H1 (cell line): ENCODE measurements at regions not wholly inside any gene's neighbourhood (a gene's known extent, or its start where the extent isn't known, plus 50 kb on each side); places are given as distances from the start of the nearest gene placed in this dataset.

Experiments
- CTCF ChIA-PET: fragments of 300-600 bp; sonication (Branson Sonifier 250); formaldehyde crosslinking; loops from one replicate; lab custom pipeline; 2021; ENCODE audit not compliant: partially characterized antibody; lab: Charles Lee
- POLR2A ChIA-PET: fragments of 300-600 bp; sonication (Branson Sonifier 250); formaldehyde crosslinking; loops from one replicate; lab custom pipeline; 2021; ENCODE audit warnings: inconsistent platforms; ENCODE audit not compliant: partially characterized antibody; lab: Charles Lee
- DNase-seq, 2 experiments: peaks; one replicate each; pipeline versions ENCODE4 v3.0.0 to v3.0.0-alpha.2; 2010 to 2022; ENCODE audit warnings: low spot score in 2 of 2, low read depth in 1 of 2, mixed read lengths in 1 of 2
- FAIRE-seq: peaks from 2 replicates; lab custom pipeline; 2011; peaks lifted over from hg19 to GRCh38; lab: Jason Lieb, UNC
- H2AFZ ChIP-seq: 2 replicates; pipeline ENCODE4 v1.8.1; 2012; ENCODE audit warnings: low read length, inconsistent platforms
- H2AK5ac ChIP-seq: 2 replicates; pipeline ENCODE4 v1.6.1; 2013; ENCODE audit warnings: low read depth, low read length
- H2BK120ac ChIP-seq: replicated peaks from 2 replicates; pipeline ENCODE3; 2013; ENCODE audit warnings: low read depth, low read length, inconsistent platforms
- H2BK12ac ChIP-seq: 2 replicates; pipeline ENCODE4 v1.6.1; 2013; ENCODE audit warnings: low read depth, low read length
- H2BK15ac ChIP-seq: 2 replicates; pipeline ENCODE4 v1.6.1; 2013; ENCODE audit warnings: low read length
- H2BK20ac ChIP-seq: 2 replicates; pipeline ENCODE4 v1.6.1; 2013; ENCODE audit warnings: low read length
- H2BK5ac ChIP-seq: 2 replicates; pipeline ENCODE4 v1.6.1; 2013; ENCODE audit warnings: low read depth, low read length
- H3K14ac ChIP-seq: 2 replicates; pipeline ENCODE4 v1.6.1; 2013; ENCODE audit warnings: inconsistent platforms; ENCODE audit not compliant: insufficient read length
- H3K18ac ChIP-seq: 2 replicates; pipeline ENCODE4 v1.6.1; 2013; ENCODE audit warnings: low read length; ENCODE audit errors: extremely low read depth
- H3K23ac ChIP-seq: 2 replicates; pipeline ENCODE4 v1.6.1; 2013; ENCODE audit warnings: inconsistent platforms; ENCODE audit not compliant: insufficient read length
- H3K23me2 ChIP-seq: 2 replicates; pipeline ENCODE4 v1.6.1; 2013; ENCODE audit warnings: low read depth, low read length
- H3K27ac ChIP-seq: 2 replicates; pipeline ENCODE4 v1.6.1; 2011; ENCODE audit warnings: low read depth, low read length, inconsistent platforms
- H3K27me3 ChIP-seq, 4 experiments: replicated peaks in 1 of 4; 1 replicate in 1 of 4; 2 replicates in 3 of 4; pipeline versions ENCODE4 v1.6.1 to v1.8.1; 2011 to 2013; ENCODE audit warnings: low read length in 3 of 4, mild to moderate bottlenecking in 3 of 4, inconsistent platforms in 2 of 4, mixed read lengths in 2 of 4, moderate library complexity in 1 of 4; ENCODE audit not compliant: control insufficient read depth in 3 of 4, insufficient read depth in 3 of 4; ENCODE audit errors: extremely low read depth in 1 of 4
- H3K36me3 ChIP-seq, 4 experiments: 2 replicates each; pipeline versions ENCODE4 v1.6.1 to v1.8.1; 2011 to 2013; ENCODE audit warnings: mild to moderate bottlenecking in 4 of 4, low read length in 3 of 4, moderate library complexity in 2 of 4, control low read depth in 1 of 4, inconsistent platforms in 1 of 4; ENCODE audit not compliant: insufficient read depth in 4 of 4, control insufficient read depth in 2 of 4
- H3K4ac ChIP-seq: replicated peaks from 2 replicates; pipeline ENCODE3; 2013; ENCODE audit warnings: low read length, low read depth, mixed read lengths, inconsistent platforms; ENCODE audit not compliant: insufficient read length
- H3K4me1 ChIP-seq, 4 experiments: replicated peaks in 1 of 4; 1 replicate in 1 of 4; 2 replicates in 3 of 4; pipeline versions ENCODE4 v1.6.1 to v1.8.1; 2011 to 2013; ENCODE audit warnings: low read length in 3 of 4, inconsistent platforms in 2 of 4, mixed read lengths in 1 of 4; ENCODE audit not compliant: insufficient read depth in 4 of 4, control insufficient read depth in 3 of 4
- H3K4me2 ChIP-seq, 2 experiments: 2 replicates each; pipeline versions ENCODE4 v1.6.1 to v1.8.1; 2011 to 2013; ENCODE audit warnings: low read depth in 2 of 2, low read length in 2 of 2, control low read depth in 1 of 2, inconsistent platforms in 1 of 2, mild to moderate bottlenecking in 1 of 2; ENCODE audit not compliant: insufficient read depth in 1 of 2
- H3K4me3 ChIP-seq, 4 experiments: fragments of 200-600, 300-600 bp in 1 of 4; sonication (generic), shearing (Covaris generic), sonication (Bioruptor Twin) in 1 of 4; 2 replicates each; pipeline versions ENCODE4 v1.5.1 to v1.8.1; 2011 to 2016; ENCODE audit warnings: low read length in 4 of 4, low read depth in 3 of 4, control low read depth in 2 of 4, inconsistent platforms in 2 of 4, mild to moderate bottlenecking in 2 of 4, mixed read lengths in 1 of 4, moderate library complexity in 1 of 4; ENCODE audit not compliant: insufficient read depth in 2 of 4; ENCODE audit errors: extremely low read depth in 1 of 4
- H3K56ac ChIP-seq: replicated peaks from 2 replicates; pipeline ENCODE3; 2013; ENCODE audit warnings: low read depth, mild to moderate bottlenecking, mixed read lengths, low read length, inconsistent platforms; ENCODE audit not compliant: insufficient read length
- H3K79me1 ChIP-seq: 2 replicates; pipeline ENCODE4 v1.6.1; 2013; ENCODE audit warnings: low read depth, low read length, control low read depth
- H3K79me2 ChIP-seq, 2 experiments: 2 replicates each; pipeline versions ENCODE4 v1.6.1 to v1.8.1; 2012 to 2013; ENCODE audit warnings: low read length in 2 of 2, mild to moderate bottlenecking in 2 of 2, inconsistent platforms in 1 of 2; ENCODE audit not compliant: insufficient read depth in 2 of 2, control insufficient read depth in 1 of 2
- H3K9ac ChIP-seq, 4 experiments: replicated peaks in 1 of 4; 1 replicate in 1 of 4; 2 replicates in 3 of 4; pipeline versions ENCODE4 v1.6.1 to v1.8.1; 2011 to 2013; ENCODE audit warnings: low read depth in 3 of 4, low read length in 3 of 4, control low read depth in 2 of 4, mild to moderate bottlenecking in 2 of 4, moderate library complexity in 2 of 4, inconsistent platforms in 1 of 4; ENCODE audit errors: extremely low read depth in 1 of 4
- H3K9me3 ChIP-seq, 2 experiments: 2 replicates each; pipeline versions ENCODE4 v1.6.1 to v1.8.1; 2012 to 2013; ENCODE audit warnings: mild to moderate bottlenecking in 2 of 2, moderate library complexity in 2 of 2, control low read depth in 1 of 2, inconsistent platforms in 1 of 2, low read depth in 1 of 2, low read length in 1 of 2, mixed read lengths in 1 of 2; ENCODE audit not compliant: insufficient read depth in 2 of 2
- H4K20me1 ChIP-seq, 2 experiments: replicated peaks in 1 of 2; 2 replicates each; pipeline versions ENCODE3 to v1.8.1; 2011 to 2013; ENCODE audit warnings: inconsistent platforms in 2 of 2, low read length in 2 of 2, mild to moderate bottlenecking in 1 of 2; ENCODE audit not compliant: insufficient read depth in 2 of 2, control insufficient read depth in 1 of 2
- H4K5ac ChIP-seq: 2 replicates; pipeline ENCODE4 v1.6.1; 2013; ENCODE audit warnings: low read length, low read depth, mixed read lengths, inconsistent platforms; ENCODE audit not compliant: insufficient read length
- H4K8ac ChIP-seq: 2 replicates; pipeline ENCODE4 v1.8.0; 2013; ENCODE audit warnings: mild to moderate bottlenecking, moderate library complexity, low read length, inconsistent platforms; ENCODE audit not compliant: insufficient read depth; ENCODE audit errors: extremely low read depth
- H4K91ac ChIP-seq: replicated peaks from 2 replicates; pipeline ENCODE3; 2013; ENCODE audit warnings: low read length, mixed read lengths, inconsistent platforms; ENCODE audit not compliant: insufficient read length
- HDAC2 ChIP-seq, 2 experiments: fragments of 300-600 bp in 1 of 2; sonication (generic) in 1 of 2; IDR thresholded peaks; 2 replicates each; pipeline ENCODE4 v1.6.1; 2011 to 2012; ENCODE audit warnings: low read depth in 2 of 2, low read length in 2 of 2, mild to moderate bottlenecking in 2 of 2, moderate library complexity in 2 of 2, borderline replicate concordance in 1 of 2, inconsistent platforms in 1 of 2
- WGBS, 2 experiments: shearing (Covaris generic) in 1 of 2; methylation state at CpG; one replicate each; pipeline versions ENCODE4 v1.1.6 to v1.1.7; 2013 to 2015; ENCODE audit warnings: low lambda C conversion rate in 2 of 2, mixed read lengths in 2 of 2, inconsistent platforms in 1 of 2, low coverage in 1 of 2, missing lambda C conversion rate in 1 of 2; ENCODE audit not compliant: insufficient replicate concordance in 2 of 2, insufficient coverage in 1 of 2, insufficient read length in 1 of 2; ENCODE audit errors: extremely low coverage in 1 of 2, missing lambda C conversion rate in 1 of 2; 5-methylcytosine and 5-hydroxymethylcytosine counted together

GRCh38 chr4:152083338-152083737 lies 322.5 kb upstream of the GATB start:
- Histone ChIP-seq H2BK20ac (no peak overlapping the region), H3K9ac (no peak overlapping the region), H4K8ac (no peak overlapping the region), H3K4me2 (no peak overlapping the region), H2BK5ac (no peak overlapping the region), H3K4ac (no peak overlapping the region), H2BK120ac (no peak overlapping the region), H3K27me3 (no peaks in the 10 kb centered on the region), H3K4me1 (no peaks in the 10 kb centered on the region), H3K36me3 (no peaks in the 10 kb centered on the region), H3K18ac (no peak overlapping the region), H3K23me2 (no peaks in the 10 kb centered on the region), H4K91ac (no peak overlapping the region), H2AK5ac (no peak overlapping the region), H3K23ac (no peak overlapping the region), H2BK15ac (0 out of 2 replicates have a peak overlapping the region, but pooled peaks have one; percentile 81), H3K9me3 (no peaks in the 10 kb centered on the region), H2AFZ (no peak overlapping the region), H4K5ac (no peak overlapping the region), H4K20me1 (no peaks in the 10 kb centered on the region), H3K14ac (no peak overlapping the region), H3K79me2 (no peaks in the 10 kb centered on the region), H2BK12ac (no peak overlapping the region), H3K27ac (no peak overlapping the region), H3K56ac (no peak overlapping the region), H3K79me1 (no peaks in the 10 kb centered on the region), H3K4me3 (no peak overlapping the region)
- WGBS, 2 experiments: 88% methylated on average over 6 of the region's 6 CpGs; no CpG with 5 or more reads in 1 of the 2 experiments
- ChIA-PET POLR2A (no interaction called here), CTCF (interaction anchor here (1.1 kb wide), 1 partner anchor 18 kb away, joined by 3 read pairs; no protein-coding TSS in a partner anchor)
- DNase-seq (no peak), FAIRE-seq (no peak)
- no peak for TF ChIP-seq HDAC2 (IDR thresholded peaks at IDR 0.05; ENCODE audit: borderline replicate concordance in 1 of 2, low read depth in 2 of 2, low read length in 2 of 2)
